A549 (cell line): ENCODE measurements at regions not wholly inside any gene's neighbourhood (a gene's known extent, or its start where the extent isn't known, plus 50 kb on each side); places are given as distances from the start of the nearest gene placed in this dataset.
A peak's percentile ranks its signal among the peaks of the same experiment; 100 is the strongest.

Experiments
- ATAC-seq, 2 experiments: fragments of 200-7000 bp in 1 of 2; fragments of >200 bp in 1 of 2; cut with Nextera tagmentation in 1 of 2; cut with Tn5 transposase in 1 of 2; 3 replicates each; pipeline versions ENCODE4 v1.8.0 to v1.9.1; 2018 to 2020; ENCODE audit warnings: mild to moderate bottlenecking in 1 of 2, moderate library complexity in 1 of 2
- CTCF ChIA-PET: fragments of 300-600 bp; sonication (Branson Sonifier 250); formaldehyde crosslinking; extraction: SDS; loops from one replicate; lab custom pipeline; 2021; ENCODE audit warnings: antibody characterized with exemption, inconsistent platforms; lab: Yijun Ruan, JAX
- POLR2A ChIA-PET: fragments of 350-600 bp; formaldehyde crosslinking; extraction: SDS; loops from one replicate; lab custom pipeline; 2021; ENCODE audit warnings: antibody characterized with exemption, inconsistent platforms; lab: Yijun Ruan, JAX
- DNase-seq, 2 experiments: peaks; one replicate each; pipeline versions ENCODE4 v3.0.0 to v3.0.0-alpha.2; 2011 to 2016; ENCODE audit warnings: low read depth in 1 of 2, low spot score in 1 of 2
- FAIRE-seq: peaks from 2 replicates; lab custom pipeline; 2011; peaks lifted over from hg19 to GRCh38; lab: Jason Lieb, UNC
- H3K27ac ChIP-seq, 2 experiments: fragments of >200 bp; sonication (Bioruptor Twin); formaldehyde crosslinking; 3 replicates each; pipeline ENCODE4 v1.5.1; 2016 to 2017
- H3K4me1 ChIP-seq: fragments of >200 bp; sonication (Bioruptor Twin); formaldehyde crosslinking; 3 replicates; pipeline ENCODE4 v1.6.1; 2016
- H3K4me2 ChIP-seq: fragments of >200 bp; sonication (Bioruptor Twin); formaldehyde crosslinking; 3 replicates; pipeline ENCODE4 v1.6.1; 2016
- H3K4me3 ChIP-seq: fragments of >200 bp; sonication (Bioruptor Twin); formaldehyde crosslinking; 3 replicates; pipeline ENCODE4 v1.5.1; 2016
- H3K9me3 ChIP-seq: fragments of >200 bp; sonication (Bioruptor Twin); formaldehyde crosslinking; 3 replicates; pipeline ENCODE4 v1.6.1; 2016
- CEBPB ChIP-seq, 2 experiments: fragments of >200 bp in 1 of 2; sonication (Bioruptor Twin) in 1 of 2; formaldehyde crosslinking in 1 of 2; IDR thresholded peaks; 2 replicates each; pipeline ENCODE4 v1.6.1; 2012 to 2016
- EHF ChIP-seq: fragments of 250-450 bp; sonication (Bioruptor Pico); IDR thresholded peaks from 2 replicates; pipeline ENCODE4 v1.5.0; 2020; ENCODE audit warnings: mild to moderate bottlenecking
- EP300 ChIP-seq, 2 experiments: fragments of >200 bp; sonication (Bioruptor Twin); formaldehyde crosslinking; IDR thresholded peaks; 2 replicates in 1 of 2; 3 replicates in 1 of 2; pipeline ENCODE4 v1.6.1; 2016 to 2017
- HDAC2 ChIP-seq: fragments of 200-600 bp; sonication (generic); IDR thresholded peaks from 2 replicates; pipeline ENCODE4 v1.6.1; 2016
- HEYL ChIP-seq: fragments of 250-450 bp; sonication (Bioruptor Pico); IDR thresholded peaks from 2 replicates; pipeline ENCODE4 v1.8.0; 2021; ENCODE audit warnings: mild to moderate bottlenecking, moderate library complexity
- HMGXB4 ChIP-seq: fragments of 250-450 bp; sonication (Bioruptor Pico); IDR thresholded peaks from 2 replicates; pipeline ENCODE4 v1.5.0; 2021; ENCODE audit warnings: mild to moderate bottlenecking, moderate library complexity, borderline replicate concordance
- JUNB ChIP-seq: fragments of >200 bp; sonication (Bioruptor Twin); formaldehyde crosslinking; IDR thresholded peaks from 2 replicates; pipeline ENCODE4 v1.6.1; 2016
- KDM5A ChIP-seq: fragments of 200-600 bp; sonication (generic); IDR thresholded peaks from 2 replicates; pipeline ENCODE4 v1.6.1; 2016; ENCODE audit warnings: antibody characterized with exemption, mild to moderate bottlenecking
- MAFK ChIP-seq: fragments of 450-650 bp; IDR thresholded peaks from 2 replicates; pipeline ENCODE4 v1.6.1; 2014; ENCODE audit not compliant: partially characterized antibody
- MAZ ChIP-seq: fragments of 150-350 bp; IDR thresholded peaks from 2 replicates; pipeline ENCODE4 v1.6.1; 2014; ENCODE audit warnings: antibody characterized with exemption, low read depth, low read length, borderline replicate concordance
- MYC ChIP-seq: IDR thresholded peaks from 2 replicates; pipeline ENCODE4 v1.6.1; 2012; ENCODE audit warnings: mild to moderate bottlenecking, inconsistent platforms, low read length, improper control_type of control experiment, borderline replicate concordance
- NPAS2 ChIP-seq: fragments of 250-450 bp; sonication (Bioruptor Pico); IDR thresholded peaks from 2 replicates; pipeline ENCODE4 v1.8.0; 2022; ENCODE audit warnings: mild to moderate bottlenecking, moderate library complexity, borderline replicate concordance
- PHF8 ChIP-seq: fragments of 200-600 bp; sonication (generic); IDR thresholded peaks from 2 replicates; pipeline ENCODE4 v1.6.1; 2016; ENCODE audit warnings: low read depth, mild to moderate bottlenecking, antibody characterized with exemption, moderate library complexity, borderline replicate concordance
- RCOR1 ChIP-seq: fragments of 150-350 bp; IDR thresholded peaks from 2 replicates; pipeline ENCODE4 v1.6.1; 2014; ENCODE audit warnings: antibody characterized with exemption, low read length, low read depth
- RFX5 ChIP-seq: fragments of 450-650 bp; IDR thresholded peaks from 2 replicates; pipeline ENCODE4 v1.7.1; 2014; ENCODE audit warnings: antibody characterized with exemption, mild to moderate bottlenecking, moderate library complexity
- SMC3 ChIP-seq: fragments of >200 bp; sonication (Bioruptor Twin); formaldehyde crosslinking; IDR thresholded peaks from 3 replicates; pipeline ENCODE4 v1.6.1; 2018; ENCODE audit warnings: inconsistent platforms
- TFCP2L1 ChIP-seq: fragments of 250-450 bp; sonication (Bioruptor Pico); IDR thresholded peaks from 2 replicates; pipeline ENCODE4 v1.5.0; 2021; ENCODE audit warnings: mild to moderate bottlenecking
- TP53 ChIP-seq: fragments of 250-450 bp; sonication (Bioruptor Pico); IDR thresholded peaks from 2 replicates; pipeline ENCODE4 v1.5.0; 2021; ENCODE audit warnings: mild to moderate bottlenecking, moderate library complexity
- ZNF302 ChIP-seq: fragments of 250-450 bp; sonication (Bioruptor Pico); IDR thresholded peaks from 2 replicates; pipeline ENCODE4 v1.9.0; 2021; ENCODE audit warnings: inconsistent platforms, mild to moderate bottlenecking, moderate library complexity
- ZSCAN20 ChIP-seq: fragments of 250-450 bp; sonication (Bioruptor Pico); IDR thresholded peaks from 2 replicates; pipeline ENCODE4 v1.8.0; 2022; ENCODE audit warnings: mild to moderate bottlenecking, moderate library complexity
- WGBS: methylation state at CpG from one replicate; pipeline ENCODE4 v1.1.6; 2017; ENCODE audit errors: missing lambda C conversion rate; 5-methylcytosine and 5-hydroxymethylcytosine counted together
- TF ChIP-seq, protein P1 (sequence below): fragments of >200 bp; sonication (Bioruptor Twin); formaldehyde crosslinking; IDR thresholded peaks from 3 replicates; pipeline ENCODE4 v1.5.1; 2016
- TF ChIP-seq, protein P2 (sequence below): fragments of 250-450 bp; sonication (Bioruptor Pico); IDR thresholded peaks from 2 replicates; pipeline ENCODE4 v1.5.0; 2020; ENCODE audit warnings: low read depth, mild to moderate bottlenecking, moderate library complexity
- TF ChIP-seq, protein P3 (sequence below): fragments of 150-350 bp; IDR thresholded peaks from 2 replicates; pipeline ENCODE4 v1.6.1; 2014; ENCODE audit warnings: low read depth, mild to moderate bottlenecking, low read length
- TF ChIP-seq, protein P4 (sequence below): IDR thresholded peaks from 2 replicates; pipeline ENCODE4 v1.6.1; 2012
- TF ChIP-seq, protein P5 (sequence below): IDR thresholded peaks from 2 replicates; pipeline ENCODE4 v1.6.1; 2012; ENCODE audit warnings: low read depth, borderline replicate concordance

DNA sequence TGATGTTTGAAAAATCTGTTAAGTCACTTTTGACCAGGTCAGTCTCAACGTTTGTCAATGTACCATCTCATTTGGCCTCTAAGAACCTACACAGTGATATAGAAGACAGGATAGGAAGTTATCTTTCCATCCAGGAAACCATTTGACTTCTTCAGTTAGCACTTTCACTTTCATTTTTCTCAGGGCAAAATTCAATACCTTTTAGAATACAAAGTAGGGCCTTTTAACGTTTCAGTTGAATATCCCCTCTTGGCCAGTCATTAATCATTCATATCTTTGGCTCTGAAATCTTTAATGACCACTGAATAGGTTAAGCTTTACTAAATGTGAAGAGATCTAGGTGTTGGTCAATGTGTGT lies 101.1 kb upstream of the GNAQ start:
- DNase-seq (no peak), FAIRE-seq (no peak), ATAC-seq (no peak)
- TF ChIP-seq, protein P1, sequence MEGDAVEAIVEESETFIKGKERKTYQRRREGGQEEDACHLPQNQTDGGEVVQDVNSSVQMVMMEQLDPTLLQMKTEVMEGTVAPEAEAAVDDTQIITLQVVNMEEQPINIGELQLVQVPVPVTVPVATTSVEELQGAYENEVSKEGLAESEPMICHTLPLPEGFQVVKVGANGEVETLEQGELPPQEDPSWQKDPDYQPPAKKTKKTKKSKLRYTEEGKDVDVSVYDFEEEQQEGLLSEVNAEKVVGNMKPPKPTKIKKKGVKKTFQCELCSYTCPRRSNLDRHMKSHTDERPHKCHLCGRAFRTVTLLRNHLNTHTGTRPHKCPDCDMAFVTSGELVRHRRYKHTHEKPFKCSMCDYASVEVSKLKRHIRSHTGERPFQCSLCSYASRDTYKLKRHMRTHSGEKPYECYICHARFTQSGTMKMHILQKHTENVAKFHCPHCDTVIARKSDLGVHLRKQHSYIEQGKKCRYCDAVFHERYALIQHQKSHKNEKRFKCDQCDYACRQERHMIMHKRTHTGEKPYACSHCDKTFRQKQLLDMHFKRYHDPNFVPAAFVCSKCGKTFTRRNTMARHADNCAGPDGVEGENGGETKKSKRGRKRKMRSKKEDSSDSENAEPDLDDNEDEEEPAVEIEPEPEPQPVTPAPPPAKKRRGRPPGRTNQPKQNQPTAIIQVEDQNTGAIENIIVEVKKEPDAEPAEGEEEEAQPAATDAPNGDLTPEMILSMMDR, result no peak
- TF ChIP-seq MYC, result no peak
- no peak for TF ChIP-seq EHF (CRISPR knock-in tag)
- TF ChIP-seq ZSCAN20, result no peak
- no peak for TF ChIP-seq HEYL (CRISPR knock-in tag)
- no peak for TF ChIP-seq TP53 (CRISPR knock-in tag)
- TF ChIP-seq, protein P2, sequence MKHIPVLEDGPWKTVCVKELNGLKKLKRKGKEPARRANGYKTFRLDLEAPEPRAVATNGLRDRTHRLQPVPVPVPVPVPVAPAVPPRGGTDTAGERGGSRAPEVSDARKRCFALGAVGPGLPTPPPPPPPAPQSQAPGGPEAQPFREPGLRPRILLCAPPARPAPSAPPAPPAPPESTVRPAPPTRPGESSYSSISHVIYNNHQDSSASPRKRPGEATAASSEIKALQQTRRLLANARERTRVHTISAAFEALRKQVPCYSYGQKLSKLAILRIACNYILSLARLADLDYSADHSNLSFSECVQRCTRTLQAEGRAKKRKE, result no peak
- TF ChIP-seq TFCP2L1 (CRISPR knock-in tag), result no peak
- TF ChIP-seq EP300 (IDR thresholded peaks at IDR 0.05), result no peak
- no peak for TF ChIP-seq RCOR1
- no peak for TF ChIP-seq HDAC2
- TF ChIP-seq RFX5, result no peak
- TF ChIP-seq NPAS2, result no peak
- no peak for TF ChIP-seq HMGXB4 (CRISPR knock-in tag)
- TF ChIP-seq, protein P3, sequence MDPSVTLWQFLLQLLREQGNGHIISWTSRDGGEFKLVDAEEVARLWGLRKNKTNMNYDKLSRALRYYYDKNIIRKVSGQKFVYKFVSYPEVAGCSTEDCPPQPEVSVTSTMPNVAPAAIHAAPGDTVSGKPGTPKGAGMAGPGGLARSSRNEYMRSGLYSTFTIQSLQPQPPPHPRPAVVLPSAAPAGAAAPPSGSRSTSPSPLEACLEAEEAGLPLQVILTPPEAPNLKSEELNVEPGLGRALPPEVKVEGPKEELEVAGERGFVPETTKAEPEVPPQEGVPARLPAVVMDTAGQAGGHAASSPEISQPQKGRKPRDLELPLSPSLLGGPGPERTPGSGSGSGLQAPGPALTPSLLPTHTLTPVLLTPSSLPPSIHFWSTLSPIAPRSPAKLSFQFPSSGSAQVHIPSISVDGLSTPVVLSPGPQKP, result no peak
- ChIA-PET CTCF (no interaction called here), POLR2A (no interaction called here)
- Histone ChIP-seq H3K4me1 (peaks cover 16% of the 10 kb centered on the region; the same call in 1 of the 3 replicates), H3K9me3 (no peaks in the 10 kb centered on the region), H3K4me2 (peak overlapping the region; percentile 71), H3K27ac (0 out of 6 replicates have a peak overlapping the region, but pooled peaks of 1 of the 2 experiments have one; percentile 25), H3K4me3 (no peak overlapping the region)
- 7% methylated on average over 2 of the region's 2 CpGs for WGBS

GRCh38 chr9:78131969-78132700 lies 100.5 kb upstream of the GNAQ start:
- no peak overlapping the region for H3K4me3 ChIP-seq
- TF ChIP-seq SMC3, result no peak
- TF ChIP-seq JUNB, result no peak
- TF ChIP-seq, protein P1, result no peak
- TF ChIP-seq MYC, result no peak
- TF ChIP-seq MAZ, result no peak
- TF ChIP-seq, protein P4, sequence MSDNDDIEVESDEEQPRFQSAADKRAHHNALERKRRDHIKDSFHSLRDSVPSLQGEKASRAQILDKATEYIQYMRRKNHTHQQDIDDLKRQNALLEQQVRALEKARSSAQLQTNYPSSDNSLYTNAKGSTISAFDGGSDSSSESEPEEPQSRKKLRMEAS, result no peak
- TF ChIP-seq ZNF302 (CRISPR knock-in tag), result no peak
- TF ChIP-seq KDM5A, result no peak
- TF ChIP-seq, protein P2, result no peak
- TF ChIP-seq PHF8, result no peak
- TF ChIP-seq MAFK, result no peak
- TF ChIP-seq CEBPB (IDR thresholded peaks at IDR 0.05), result no peak
- TF ChIP-seq, protein P5, sequence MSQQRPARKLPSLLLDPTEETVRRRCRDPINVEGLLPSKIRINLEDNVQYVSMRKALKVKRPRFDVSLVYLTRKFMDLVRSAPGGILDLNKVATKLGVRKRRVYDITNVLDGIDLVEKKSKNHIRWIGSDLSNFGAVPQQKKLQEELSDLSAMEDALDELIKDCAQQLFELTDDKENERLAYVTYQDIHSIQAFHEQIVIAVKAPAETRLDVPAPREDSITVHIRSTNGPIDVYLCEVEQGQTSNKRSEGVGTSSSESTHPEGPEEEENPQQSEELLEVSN, result no peak
- WGBS, result 55% methylated on average over 2 of the region's 2 CpGs
- ChIA-PET POLR2A (no interaction called here), CTCF (interaction anchor here (3.4 kb wide), 1 partner anchor 11 kb away, joined by 15 read pairs; no protein-coding TSS in a partner anchor)
- DNase-seq, result no peak
- peak; percentile 39 to 59; a peak in 2 of 6 replicates for ATAC-seq
- H3K27ac ChIP-seq, result 0 out of 6 replicates have a peak overlapping the region, but pooled peaks of 1 of the 2 experiments have one; percentile 25
- FAIRE-seq, result peak; percentile 43
- H3K4me1 ChIP-seq, result peaks cover 16% of the 10 kb centered on the region; the same call in 1 of the 3 replicates
- H3K4me2 ChIP-seq, result peak overlapping the region; percentile 71
- H3K9me3 ChIP-seq, result no peaks in the 10 kb centered on the region
